Ovary (tissue), 3 donors: ENCODE measurements at regions not wholly inside any gene's neighbourhood (a gene's known extent, or its start where the extent isn't known, plus 50 kb on each side); places are given as distances from the start of the nearest gene placed in this dataset.
"Not testable (repeated sequence)": the region's sequence is repeated elsewhere in the genome, so short reads cannot be mapped to it uniquely, and the experiment has no call there.

ENCODE experiments used
- EP300 ChIP-seq: sonication (generic); formaldehyde crosslinking; IDR thresholded peaks from one replicate; pipeline ENCODE4 v1.6.1; 2017; ENCODE audit warnings: antibody characterized with exemption
- POLR2A ChIP-seq: fragments of 450-650 bp; IDR thresholded peaks from one replicate; pipeline ENCODE4 v1.6.1; 2017; ENCODE audit warnings: antibody characterized with exemption, mild to moderate bottlenecking, moderate library complexity
- TF ChIP-seq, protein P1 (sequence below), 3 donors: fragments of 450-650 bp in 2 of 3; fragments of 200-600 bp in 1 of 3; IDR thresholded peaks; one replicate each; pipeline versions ENCODE4 v1.5.1 to v1.8.0; 2016 to 2022; ENCODE audit warnings: antibody characterized with exemption in 3 of 3, mild to moderate bottlenecking in 1 of 3
- donor health status: DM: no; HTN: no; CAD: no.

GRCh38 chr20:29119684-29120083 is 2137.8 kb upstream of the DEFB115 start:
- TF ChIP-seq, protein P1, sequence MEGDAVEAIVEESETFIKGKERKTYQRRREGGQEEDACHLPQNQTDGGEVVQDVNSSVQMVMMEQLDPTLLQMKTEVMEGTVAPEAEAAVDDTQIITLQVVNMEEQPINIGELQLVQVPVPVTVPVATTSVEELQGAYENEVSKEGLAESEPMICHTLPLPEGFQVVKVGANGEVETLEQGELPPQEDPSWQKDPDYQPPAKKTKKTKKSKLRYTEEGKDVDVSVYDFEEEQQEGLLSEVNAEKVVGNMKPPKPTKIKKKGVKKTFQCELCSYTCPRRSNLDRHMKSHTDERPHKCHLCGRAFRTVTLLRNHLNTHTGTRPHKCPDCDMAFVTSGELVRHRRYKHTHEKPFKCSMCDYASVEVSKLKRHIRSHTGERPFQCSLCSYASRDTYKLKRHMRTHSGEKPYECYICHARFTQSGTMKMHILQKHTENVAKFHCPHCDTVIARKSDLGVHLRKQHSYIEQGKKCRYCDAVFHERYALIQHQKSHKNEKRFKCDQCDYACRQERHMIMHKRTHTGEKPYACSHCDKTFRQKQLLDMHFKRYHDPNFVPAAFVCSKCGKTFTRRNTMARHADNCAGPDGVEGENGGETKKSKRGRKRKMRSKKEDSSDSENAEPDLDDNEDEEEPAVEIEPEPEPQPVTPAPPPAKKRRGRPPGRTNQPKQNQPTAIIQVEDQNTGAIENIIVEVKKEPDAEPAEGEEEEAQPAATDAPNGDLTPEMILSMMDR (IDR thresholded peaks at IDR 0.05): not testable (repeated sequence)
- TF ChIP-seq EP300, POLR2A: not testable (repeated sequence)
